ENCODE measurements at regions not wholly inside any gene's neighbourhood (a gene's known extent, or its start where the extent isn't known, plus 50 kb on each side); places are given as distances from the start of the nearest gene placed in this dataset.

- TF ChIP-seq, protein P1, sequence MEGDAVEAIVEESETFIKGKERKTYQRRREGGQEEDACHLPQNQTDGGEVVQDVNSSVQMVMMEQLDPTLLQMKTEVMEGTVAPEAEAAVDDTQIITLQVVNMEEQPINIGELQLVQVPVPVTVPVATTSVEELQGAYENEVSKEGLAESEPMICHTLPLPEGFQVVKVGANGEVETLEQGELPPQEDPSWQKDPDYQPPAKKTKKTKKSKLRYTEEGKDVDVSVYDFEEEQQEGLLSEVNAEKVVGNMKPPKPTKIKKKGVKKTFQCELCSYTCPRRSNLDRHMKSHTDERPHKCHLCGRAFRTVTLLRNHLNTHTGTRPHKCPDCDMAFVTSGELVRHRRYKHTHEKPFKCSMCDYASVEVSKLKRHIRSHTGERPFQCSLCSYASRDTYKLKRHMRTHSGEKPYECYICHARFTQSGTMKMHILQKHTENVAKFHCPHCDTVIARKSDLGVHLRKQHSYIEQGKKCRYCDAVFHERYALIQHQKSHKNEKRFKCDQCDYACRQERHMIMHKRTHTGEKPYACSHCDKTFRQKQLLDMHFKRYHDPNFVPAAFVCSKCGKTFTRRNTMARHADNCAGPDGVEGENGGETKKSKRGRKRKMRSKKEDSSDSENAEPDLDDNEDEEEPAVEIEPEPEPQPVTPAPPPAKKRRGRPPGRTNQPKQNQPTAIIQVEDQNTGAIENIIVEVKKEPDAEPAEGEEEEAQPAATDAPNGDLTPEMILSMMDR (IDR thresholded peaks at IDR 0.05; ENCODE audit: low read depth, low read length), result no peak
- TF ChIP-seq EZH2phosphoT487 (IDR thresholded peaks at IDR 0.05; ENCODE audit: low read depth), result no peak
Observed at GRCh38 chr11:116543911-116544475, 228.8 kb downstream of the BUD13 start.

Measured in OCI-LY3 (cell line).